DOHH2 (cell line): ENCODE measurements at regions not wholly inside any gene's neighbourhood (a gene's known extent, or its start where the extent isn't known, plus 50 kb on each side); places are given as distances from the start of the nearest gene placed in this dataset.

Experiments used
- EZH2phosphoT487 ChIP-seq: fragments of 200-600 bp; sonication (generic); IDR thresholded peaks from 2 replicates; pipeline ENCODE4 v1.6.1; 2017; ENCODE audit warnings: borderline replicate concordance, mild to moderate bottlenecking, antibody characterized with exemption, low read length, moderate library complexity, mixed read lengths
- TF ChIP-seq, protein P1 (sequence below): fragments of 200-600 bp; sonication (generic); IDR thresholded peaks from one replicate; pipeline ENCODE4 v1.5.1; 2014; ENCODE audit warnings: antibody characterized with exemption, mild to moderate bottlenecking, low read depth, low read length; ENCODE audit not compliant: poor library complexity, severe bottlenecking

DNA sequence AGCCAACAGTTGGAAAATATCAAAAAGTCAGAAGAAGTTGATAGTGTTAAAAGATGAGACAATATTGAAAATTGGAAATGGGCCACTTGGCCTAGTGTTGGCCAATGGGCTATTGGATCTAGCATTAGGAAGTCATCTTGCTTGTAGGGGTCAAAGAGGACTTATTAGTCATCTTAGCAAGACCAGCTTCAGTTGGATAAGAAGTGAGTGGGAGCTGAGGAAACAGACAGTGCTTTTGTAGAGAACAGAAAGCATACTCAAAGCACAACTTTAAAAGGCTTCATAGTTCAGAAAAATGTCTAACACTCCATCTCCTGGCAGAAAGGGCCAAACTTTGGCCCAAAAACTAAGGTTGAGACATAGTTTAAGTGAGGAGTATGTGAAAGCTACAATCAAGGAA is 139.9 kb upstream of the PKN2 start:
- TF ChIP-seq, protein P1, sequence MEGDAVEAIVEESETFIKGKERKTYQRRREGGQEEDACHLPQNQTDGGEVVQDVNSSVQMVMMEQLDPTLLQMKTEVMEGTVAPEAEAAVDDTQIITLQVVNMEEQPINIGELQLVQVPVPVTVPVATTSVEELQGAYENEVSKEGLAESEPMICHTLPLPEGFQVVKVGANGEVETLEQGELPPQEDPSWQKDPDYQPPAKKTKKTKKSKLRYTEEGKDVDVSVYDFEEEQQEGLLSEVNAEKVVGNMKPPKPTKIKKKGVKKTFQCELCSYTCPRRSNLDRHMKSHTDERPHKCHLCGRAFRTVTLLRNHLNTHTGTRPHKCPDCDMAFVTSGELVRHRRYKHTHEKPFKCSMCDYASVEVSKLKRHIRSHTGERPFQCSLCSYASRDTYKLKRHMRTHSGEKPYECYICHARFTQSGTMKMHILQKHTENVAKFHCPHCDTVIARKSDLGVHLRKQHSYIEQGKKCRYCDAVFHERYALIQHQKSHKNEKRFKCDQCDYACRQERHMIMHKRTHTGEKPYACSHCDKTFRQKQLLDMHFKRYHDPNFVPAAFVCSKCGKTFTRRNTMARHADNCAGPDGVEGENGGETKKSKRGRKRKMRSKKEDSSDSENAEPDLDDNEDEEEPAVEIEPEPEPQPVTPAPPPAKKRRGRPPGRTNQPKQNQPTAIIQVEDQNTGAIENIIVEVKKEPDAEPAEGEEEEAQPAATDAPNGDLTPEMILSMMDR, result no peak
- no peak for TF ChIP-seq EZH2phosphoT487
